CD4-positive, alpha-beta T cell treated with Interleukin-2 at 100 ng/mL for 4 hours (primary cell): ENCODE measurements at regions not wholly inside any gene's neighbourhood (a gene's known extent, or its start where the extent isn't known, plus 50 kb on each side); places are given as distances from the start of the nearest gene placed in this dataset.

Experiments
- DNase-seq: peaks from one replicate; pipeline ENCODE4 v3.0.0-alpha.2; 2020; ENCODE audit warnings: low spot score

DNA sequence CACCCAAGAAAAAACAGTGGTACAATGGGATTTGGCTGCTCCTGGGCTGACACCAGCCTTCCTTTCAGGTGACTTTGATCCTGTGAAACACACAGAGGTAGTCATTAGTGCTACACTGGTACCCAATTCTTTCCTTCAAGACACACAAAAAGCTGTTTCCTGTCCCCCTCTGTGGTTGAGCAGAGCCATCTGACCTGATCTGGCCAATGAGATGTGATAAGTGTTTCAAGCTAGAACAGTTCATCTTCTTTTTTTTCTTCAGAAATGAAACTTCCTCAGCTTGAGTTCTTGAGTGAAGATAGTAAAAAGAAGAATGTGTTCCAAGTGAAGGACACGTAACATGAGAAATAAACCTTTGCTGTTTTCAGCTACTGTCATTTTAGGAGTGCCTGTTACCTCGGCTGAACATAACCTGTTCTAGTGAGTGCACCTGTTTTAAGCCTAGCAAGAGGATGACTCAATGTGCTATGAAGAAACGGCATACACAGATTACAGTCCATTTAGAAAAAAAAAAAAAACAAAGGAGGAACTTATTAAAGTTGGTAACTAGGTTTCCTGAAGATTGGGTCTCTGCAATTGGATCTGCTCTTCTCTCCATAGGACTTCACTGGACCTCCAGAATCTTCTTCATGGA lies 287.8 kb downstream of the GAS1 start:
- no peak for DNase-seq

DNA sequence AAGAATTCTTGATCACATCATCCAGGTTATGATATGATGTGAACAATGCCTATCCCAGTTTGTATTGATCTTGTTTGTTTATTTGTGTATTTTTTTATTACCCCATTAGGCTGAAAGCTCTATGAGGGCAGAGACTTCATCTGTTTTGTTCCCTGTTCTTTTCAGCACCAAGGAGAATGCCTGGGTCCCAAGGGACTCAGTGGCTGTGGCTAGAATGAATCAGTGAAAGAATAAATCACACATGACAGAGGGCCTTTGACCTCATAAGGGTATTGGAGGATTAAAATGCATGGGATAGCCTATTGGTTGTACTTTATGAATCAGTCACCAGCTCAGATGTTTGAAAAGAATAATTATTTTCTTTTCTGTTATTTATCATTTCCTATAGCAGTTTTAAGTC lies 292.2 kb downstream of the GAS1 start:
- no peak for DNase-seq

DNA sequence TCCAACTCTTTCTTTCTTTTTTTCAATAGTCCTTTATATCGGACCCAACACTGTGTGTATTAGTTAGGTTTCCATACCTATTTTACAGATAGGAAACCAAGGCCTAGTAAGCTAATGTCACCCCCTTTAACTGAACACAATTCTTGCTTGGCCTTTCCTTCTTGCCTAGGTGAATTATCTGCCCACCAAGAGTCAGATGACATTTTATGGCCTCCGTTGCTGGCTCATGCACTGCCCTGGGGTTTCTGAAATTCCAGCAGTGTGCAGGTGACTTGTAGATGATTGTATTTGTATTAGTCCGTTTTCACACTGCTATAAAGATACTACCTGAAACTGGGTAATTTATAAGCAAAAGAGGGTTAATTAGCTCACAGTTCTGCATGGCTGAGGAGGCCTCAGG lies 293.8 kb downstream of the GAS1 start:
- no peak for DNase-seq

DNA sequence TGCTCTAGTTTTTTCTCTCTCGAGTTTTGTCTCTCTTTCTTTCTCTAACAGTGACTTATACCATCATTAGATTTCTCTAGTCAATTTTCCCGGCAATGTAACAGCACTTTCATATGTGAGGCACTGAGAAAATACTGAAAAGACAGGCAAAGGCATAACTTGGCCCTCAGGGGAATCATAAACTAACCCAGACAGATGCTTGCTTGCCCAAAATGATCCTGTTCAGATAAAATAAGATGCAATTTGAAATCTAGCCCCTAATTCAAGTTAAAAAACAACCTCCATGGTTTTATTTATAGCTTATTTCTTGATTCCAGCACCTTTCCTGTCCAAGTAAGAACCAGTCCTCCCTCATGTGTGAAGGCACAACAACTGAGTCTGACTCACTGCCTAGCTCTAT lies 294.6 kb downstream of the GAS1 start:
- DNase-seq: no peak

DNA sequence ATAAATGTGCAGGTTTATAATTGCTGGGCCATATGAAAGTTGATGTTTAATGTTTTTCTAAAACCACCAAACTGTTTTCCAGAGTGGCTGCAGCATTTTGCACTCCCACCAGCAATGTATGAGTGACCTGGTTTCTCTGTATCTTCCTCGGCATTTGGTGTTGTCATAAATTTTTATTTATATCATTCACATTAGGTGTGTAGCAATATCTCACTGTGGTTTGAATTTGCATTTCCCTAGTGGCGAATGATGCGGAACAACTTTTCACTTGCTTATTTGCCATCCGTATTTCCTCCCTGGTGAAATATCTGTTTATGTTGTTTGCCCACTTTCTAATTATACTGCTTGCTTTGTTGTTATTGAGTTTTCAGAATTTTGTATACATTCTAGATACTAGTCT lies 295.7 kb upstream of the TUT7 start:
- DNase-seq: no peak

DNA sequence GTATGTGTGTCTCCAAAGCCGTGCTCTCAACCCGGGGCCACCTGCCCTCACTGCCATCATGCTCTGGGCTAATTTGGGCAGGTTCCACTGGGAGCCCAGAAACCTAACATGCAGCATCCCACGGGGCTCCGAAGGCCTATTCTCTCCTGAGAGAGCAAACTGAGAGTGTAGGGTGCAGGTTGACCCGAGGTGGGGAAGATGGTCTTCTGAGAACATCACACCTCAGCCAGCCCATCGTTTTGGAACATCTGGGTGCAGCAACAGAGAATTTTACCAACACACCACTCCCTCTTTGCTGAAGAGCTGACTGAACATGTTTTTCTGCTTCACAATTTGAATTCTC lies 294.6 kb upstream of the TUT7 start:
- no peak for DNase-seq

DNA sequence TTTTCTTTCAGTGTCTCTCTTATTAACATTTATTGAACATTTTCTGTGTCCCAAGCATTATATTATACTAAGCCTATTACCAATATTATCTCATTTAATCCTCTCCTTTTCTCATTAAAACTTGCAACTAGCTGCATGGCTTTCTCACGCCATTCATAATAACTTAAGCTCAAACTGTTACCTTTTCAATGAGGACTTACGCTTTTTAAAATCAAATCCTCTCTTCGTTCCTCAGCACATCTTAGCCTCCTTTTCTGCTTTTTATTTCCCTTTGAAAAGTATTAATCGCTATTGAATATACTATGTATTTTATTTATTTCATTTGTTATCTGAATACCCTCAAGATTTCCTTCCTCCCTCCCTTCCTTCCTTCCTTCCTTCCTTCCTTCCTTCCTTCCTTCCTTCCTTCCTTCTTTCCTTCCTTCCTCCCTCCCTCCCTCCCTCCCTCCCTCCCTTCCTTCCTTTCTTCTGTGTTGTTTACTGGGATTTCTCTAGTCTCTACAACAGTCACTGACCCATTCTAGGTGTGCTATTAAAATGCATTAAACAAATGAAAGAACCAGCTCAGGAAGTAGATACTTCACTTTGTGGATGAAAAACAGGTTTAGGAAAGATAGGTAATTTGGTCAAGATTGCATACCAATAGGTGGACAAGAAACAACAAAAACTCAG lies 294.1 kb upstream of the TUT7 start:
- no peak for DNase-seq

DNA sequence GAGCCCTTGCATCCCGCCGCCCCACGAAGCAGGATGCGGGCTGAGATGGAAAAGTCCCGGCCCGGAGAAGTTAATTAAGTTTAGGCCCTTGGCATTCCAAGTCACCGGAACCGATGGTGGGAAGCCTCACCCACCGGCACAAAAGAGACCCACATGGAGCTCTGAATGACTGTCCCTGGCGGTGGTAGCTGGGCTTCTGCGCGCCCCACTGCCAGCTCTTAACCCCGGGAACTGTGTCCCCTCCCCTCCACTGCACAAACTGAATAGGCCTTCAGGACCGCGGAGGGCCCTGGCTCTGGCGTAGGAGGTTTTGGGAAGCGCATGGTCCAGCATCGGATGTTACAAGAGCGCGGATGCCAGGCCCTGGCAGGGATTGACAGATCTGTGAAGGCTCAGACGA lies 291.1 kb upstream of the TUT7 start:
- DNase-seq: no peak

DNA sequence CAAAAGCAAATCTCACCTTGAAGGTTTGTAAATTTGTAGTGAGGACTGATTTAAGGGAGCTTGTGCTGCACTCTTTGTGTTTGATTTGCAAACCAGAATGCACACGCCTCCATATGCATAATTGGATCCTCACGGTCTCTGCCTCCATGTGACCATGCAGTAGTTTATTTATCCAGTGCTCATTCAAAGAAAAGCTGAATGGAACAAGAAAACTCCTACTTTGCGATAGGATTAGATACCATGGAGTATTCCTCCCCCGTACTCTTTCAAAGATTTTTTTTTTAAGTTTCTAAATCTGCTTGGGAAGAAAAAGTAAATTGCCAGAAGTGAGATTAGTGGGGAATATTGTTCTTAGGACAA lies 290.4 kb upstream of the TUT7 start:
- no peak for DNase-seq

DNA sequence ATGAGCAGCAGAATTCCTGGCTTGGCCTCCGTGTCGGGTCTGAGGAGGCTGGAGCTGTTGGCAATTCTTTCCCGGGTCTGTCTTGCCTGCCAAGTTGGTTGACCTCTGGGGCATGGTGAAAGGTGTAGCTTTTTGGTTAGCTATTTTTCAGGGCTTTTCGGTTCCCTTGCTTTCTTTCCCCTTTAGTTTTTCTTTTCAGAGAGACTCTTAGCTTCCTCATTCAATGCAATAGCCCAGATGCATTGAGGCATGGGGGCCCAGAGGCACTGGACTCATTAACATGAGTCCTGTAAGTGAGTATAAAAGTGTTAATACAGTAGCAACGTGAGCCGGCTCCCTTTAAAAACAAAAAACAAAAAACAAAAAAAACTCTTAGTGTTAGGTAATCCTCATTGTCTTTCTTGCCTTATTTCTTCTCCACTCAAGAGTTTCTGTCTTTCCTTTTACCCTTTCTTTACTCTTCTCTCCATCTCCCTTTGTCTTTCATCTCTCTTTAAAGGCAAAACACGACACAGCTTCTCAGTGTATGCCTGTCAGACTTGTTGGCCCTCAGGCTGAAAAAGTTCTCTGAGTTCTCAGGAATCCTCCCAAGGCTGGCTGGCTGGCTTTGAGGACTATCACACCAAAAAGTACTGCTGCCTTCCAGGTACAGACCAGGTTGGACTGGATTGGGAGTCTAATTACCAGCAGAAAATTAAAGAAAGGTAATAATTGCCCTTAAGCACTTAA lies 289.9 kb upstream of the TUT7 start:
- DNase-seq: no peak

DNA sequence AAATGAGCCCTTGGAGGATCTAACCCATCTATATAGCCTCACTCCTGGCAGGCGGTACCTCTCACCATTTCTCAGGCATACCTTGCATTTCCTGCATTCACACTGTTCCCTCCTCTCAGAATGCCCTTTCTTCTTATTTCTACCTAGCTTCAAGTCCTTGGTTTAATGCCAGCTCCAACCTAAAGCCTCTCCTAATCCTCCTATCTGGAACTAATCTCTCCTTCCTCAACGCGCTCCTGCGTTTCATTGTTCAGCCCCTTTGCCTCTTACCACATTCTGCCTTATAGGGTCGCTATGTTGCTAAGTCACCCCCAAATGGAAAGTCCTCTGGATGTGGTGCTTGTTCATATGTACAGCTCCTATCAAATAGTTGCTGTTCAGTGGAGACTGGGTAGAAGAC lies 288.5 kb upstream of the TUT7 start:
- no peak for DNase-seq

DNA sequence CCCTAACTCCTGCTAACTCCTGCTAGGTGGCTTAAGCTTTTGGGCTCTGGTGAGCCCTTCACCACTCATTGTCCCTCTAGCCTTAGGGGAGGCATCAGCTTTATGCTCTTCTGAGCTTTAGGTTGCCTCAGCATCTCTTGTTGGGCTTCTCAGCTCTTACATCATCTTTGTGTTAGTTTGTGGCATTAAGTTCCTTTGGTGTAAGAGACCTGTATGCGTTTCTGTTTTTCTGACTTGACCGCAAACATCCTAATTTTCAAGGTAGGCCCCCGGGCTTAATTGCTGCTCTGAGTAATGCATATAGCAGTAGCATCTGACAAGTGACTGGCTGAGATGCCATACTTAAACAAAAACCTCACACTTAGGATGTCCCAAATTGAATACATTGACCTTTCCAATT lies 287.8 kb upstream of the TUT7 start:
- no peak for DNase-seq

DNA sequence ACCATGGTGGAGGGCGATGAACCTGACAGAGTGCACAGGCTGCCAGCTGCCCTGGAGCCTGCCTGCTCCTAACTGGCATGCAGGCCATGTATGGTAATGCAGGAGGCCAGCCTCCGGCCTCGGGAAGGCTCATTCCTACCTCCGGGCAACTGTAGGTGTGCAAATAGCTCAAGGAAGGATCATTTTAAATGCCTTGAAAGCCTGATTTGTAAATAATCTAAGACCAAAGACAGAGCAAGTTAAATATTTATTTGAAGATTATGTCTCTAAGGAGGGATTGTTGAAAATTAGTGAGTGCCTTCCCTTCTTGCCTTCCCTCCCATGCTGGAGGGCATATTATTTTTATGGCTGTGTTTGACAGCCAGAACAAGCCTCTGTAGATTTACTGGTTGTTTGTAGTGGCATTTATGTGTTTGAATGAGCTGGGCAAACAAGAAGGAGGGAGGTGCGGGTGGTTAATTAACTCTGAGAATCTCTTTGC lies 285.7 kb upstream of the TUT7 start:
- no peak for DNase-seq

DNA sequence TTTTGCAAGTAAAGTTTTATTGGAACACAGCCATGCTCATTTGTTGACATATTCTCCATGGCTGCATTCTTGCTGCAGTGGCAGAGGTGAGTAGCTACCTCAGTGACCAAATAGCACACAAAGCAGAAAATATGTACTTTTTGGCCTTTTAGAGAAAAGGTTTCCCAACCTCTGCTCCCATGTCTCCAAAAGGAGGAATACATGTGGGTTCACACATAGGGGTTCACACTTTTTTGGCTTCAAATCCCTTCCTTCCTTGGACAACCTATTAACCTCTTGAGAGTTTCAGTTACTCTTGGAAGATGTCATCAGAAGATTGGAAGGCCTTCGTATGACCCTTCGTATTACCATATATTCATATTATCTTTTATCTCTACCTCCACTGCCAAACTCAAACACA lies 285.1 kb upstream of the TUT7 start:
- DNase-seq: no peak

DNA sequence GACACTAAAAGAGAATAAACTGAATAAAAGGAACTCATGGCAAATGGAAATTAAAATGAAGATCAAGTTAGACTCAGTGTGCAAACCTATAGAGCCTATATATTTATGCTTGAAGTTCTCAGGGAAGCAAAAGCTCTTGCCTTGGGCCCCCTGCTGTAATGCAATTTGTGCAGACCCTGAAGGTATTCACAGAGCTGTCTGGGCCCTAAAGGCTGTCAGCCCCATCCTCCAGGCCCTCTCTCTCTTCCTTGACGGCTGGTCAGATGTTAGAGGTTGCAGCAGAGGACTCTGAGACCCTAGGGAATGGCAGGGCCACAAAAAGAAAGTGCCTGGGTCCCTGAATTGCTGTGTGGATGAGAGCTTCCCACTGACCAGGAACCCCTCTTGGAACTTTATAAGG lies 283.9 kb upstream of the TUT7 start:
- no peak for DNase-seq

DNA sequence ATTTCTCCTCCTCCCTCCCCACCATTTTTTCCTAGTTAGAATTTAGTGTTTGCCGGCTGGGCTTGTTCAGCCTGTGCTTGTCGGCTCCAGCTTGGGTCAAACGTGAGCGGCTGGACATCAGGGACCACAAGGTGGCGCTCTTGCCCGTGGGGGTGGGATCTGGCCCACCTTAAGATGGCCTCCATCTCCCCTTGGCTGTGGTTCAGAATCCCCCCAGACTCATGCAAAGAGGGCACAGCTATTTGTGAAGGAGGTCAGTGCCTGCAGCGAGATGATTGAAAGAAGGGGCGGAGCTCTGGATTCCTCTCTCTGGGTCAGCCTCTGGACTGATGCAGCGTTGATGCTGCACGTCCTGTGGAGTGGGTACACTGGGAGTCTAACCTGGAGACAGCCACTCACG lies 283.3 kb upstream of the TUT7 start:
- DNase-seq: no peak

DNA sequence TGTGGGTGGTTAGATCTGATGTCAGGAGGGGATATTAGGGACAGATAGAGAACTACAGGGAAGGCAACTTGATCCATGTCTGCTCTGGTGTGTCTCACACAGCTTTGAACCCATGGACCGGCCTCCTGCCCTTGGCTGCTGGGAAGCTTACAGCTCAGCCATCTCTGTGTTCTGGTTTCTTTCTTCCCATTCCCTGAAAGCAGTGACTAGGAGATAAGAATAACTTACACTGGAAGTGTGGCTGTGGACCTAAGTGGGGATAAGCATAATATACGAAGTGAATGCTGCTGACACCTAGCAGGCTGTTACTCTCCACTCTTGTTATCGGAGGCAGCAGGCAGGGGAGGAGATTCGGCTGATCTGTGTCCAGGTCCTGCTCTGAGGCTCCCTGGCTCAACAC lies 282.3 kb upstream of the TUT7 start:
- no peak for DNase-seq

DNA sequence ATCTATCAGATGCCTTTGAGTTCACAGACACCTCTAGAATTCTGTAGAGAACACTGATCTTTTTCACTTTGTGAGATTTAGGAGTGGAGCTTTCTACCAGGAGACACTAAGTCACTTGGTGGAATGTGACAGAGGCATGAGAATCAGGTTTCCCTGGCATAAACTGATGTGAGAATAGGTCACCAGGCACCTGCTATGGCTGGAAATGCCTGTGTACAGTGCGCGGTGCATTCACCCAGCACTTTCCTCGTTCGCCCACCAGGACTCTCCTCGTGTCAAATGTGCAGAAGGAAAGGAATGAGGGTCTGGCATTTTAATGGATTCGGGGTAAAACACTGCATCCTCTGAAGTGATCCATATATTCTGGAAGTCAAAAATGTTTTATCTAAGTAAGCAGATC lies 281.8 kb upstream of the TUT7 start:
- no peak for DNase-seq

DNA sequence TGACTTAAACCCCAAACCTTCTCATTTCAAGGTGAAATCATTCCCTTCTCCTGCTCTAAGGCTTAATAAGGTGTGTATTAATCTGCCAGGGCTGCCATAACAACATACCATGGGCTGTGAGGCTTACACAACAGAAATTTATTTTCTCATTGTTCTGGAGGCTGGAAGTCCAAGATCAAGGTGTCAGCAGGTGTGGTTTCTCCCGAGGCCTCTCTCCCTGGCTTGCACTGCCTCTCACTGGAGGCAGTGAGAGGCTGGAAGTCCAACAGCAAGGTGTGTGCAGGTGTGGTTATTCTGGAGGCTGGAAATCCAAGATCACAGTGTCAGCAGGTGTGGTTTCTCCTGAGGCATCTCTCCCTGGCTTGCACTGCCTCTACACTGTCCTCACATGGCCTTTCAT lies 280.3 kb upstream of the TUT7 start:
- DNase-seq: no peak

DNA sequence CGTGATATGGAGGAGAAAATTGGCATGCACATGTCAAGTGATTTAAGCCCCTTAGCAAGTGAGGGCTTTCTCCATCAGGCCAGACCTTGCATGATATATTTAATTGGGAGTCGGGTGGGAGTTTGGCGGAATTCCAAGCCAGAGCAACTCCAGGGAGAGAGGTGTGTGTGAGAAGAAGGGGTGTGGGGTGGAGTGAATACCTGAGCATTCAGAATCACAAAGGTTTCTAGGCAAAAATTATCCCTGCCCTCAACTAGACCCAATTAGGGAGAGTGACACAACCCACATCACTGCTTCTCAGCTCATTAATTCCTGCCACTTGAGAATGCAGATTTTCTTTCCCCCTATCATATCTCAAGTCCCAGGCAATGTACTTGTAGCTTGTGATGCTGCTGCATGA lies 279.7 kb upstream of the TUT7 start:
- DNase-seq: no peak

DNA sequence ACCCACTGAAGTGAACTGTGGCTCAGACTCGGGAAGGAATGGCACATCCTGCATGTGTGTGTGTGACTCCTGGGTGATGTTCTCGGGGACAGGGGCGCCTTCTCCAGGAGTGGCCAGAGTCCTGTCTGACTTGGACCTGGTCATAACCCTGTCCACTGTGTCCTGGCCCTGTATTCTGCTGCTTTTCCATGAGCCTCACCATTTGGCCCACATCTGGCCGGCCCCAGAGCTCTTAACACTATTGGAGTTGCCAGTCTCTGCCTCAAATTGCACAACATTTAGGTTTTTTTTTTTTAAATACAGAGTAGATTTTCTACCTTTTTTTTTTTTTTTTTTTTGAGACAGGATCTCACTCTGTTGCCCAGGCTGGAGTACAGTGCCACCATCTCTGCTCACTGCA lies 278.3 kb upstream of the TUT7 start:
- no peak for DNase-seq

DNA sequence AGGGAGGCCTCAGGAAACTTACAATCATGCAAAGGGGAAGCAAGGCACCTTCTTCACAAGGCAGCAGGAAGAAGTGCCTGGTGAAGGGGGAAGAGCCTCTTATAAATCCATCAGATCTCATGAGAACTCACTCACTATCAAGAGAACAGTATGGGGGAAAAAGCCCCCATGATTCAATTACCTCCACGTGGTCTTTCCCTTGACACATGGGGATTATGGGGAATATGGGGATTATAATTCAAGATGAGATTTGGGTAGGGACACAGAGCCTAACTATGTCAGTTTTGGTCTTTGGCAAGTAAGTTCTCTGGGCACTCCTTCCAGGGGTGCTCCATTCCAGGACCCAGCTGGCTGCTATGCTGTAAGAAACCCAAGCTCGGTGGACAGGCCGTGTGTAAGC lies 275.3 kb upstream of the TUT7 start:
- no peak for DNase-seq

DNA sequence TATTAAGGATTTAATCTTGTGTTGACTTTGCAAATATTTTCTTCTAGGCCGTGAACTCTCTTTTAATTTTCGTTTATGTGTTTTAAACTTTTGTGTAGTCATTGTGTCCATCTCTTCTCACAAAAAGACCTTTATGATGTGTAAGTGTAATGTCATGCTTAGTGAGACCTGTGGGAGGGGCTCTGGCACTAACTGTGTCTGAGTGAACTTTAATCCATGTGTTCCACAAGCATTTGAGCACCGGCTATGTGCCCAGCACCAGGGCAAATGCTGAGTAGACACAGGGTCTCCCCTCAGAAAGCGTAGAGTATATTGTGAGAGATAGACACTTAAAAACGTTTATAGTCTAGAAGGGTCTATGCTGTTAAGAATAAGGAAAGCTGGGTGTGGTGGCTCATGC lies 272.6 kb upstream of the TUT7 start:
- DNase-seq: no peak

DNA sequence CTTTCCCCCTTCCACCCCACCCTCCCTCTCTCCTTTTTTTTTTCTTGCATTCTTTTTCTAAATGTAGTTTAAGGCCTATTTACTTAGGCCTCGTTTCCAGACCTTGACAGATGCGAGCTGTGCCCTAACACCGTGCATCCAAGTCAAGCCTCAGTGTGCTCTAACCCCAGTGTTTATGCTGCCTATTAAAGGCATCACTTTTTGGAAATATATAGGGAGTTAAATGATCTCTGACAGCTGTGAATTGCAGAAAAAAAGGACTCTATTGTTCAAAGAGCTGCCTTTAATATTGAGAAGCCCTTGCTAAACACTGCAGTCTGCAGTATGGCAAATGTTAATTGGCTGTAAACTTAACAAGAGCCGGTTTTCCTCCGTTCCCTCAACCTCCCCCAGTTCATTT lies 270.4 kb upstream of the TUT7 start:
- no peak for DNase-seq
